UCSD-AML1 (cell line): ENCODE measurements at regions not wholly inside any gene's neighbourhood (a gene's known extent, or its start where the extent isn't known, plus 50 kb on each side); places are given as distances from the start of the nearest gene placed in this dataset.

Source experiments
- DNase-seq: peaks from one replicate; lab custom pipeline; 2025; ENCODE audit not compliant: unreplicated experiment; lab: John Stamatoyannopoulos, UW

GRCh38 chr13:34515201-34515600, 426.9 kb upstream of the NBEA start:
- DNase-seq: no peak

GRCh38 chr13:34521171-34521570, 420.9 kb upstream of the NBEA start:
- no peak for DNase-seq

GRCh38 chr13:34522808-34523207, 419.3 kb upstream of the NBEA start:
- no peak for DNase-seq

GRCh38 chr13:34523406-34523805, 418.7 kb upstream of the NBEA start:
- no peak for DNase-seq

DNA sequence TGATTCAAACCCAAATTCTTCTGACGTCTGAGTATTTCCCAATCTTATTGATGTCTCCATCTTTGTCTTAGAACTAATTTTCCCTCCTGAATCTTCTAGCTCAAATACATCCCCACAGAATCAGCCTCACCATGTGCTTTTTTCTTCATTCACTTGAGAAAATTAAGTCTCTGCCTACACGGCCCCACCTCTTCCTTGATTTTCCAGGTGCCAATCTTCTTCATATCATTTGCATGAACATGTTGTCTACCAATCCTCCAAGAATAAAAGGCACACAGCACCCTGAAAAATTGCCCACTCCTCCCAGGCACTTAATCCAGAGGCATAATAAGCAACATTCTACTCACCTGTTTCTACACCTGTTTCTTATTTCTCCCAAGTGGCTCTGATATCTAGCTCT, 408.1 kb upstream of the NBEA start:
- no peak for DNase-seq

- DNase-seq: no peak
Measured at GRCh38 chr13:34542321-34542720, 399.7 kb upstream of the NBEA start.

- no peak for DNase-seq
Measured at GRCh38 chr13:34543836-34544235, 398.2 kb upstream of the NBEA start.

- no peak for DNase-seq
Measured at GRCh38 chr13:34545461-34545860, 396.6 kb upstream of the NBEA start.

DNA sequence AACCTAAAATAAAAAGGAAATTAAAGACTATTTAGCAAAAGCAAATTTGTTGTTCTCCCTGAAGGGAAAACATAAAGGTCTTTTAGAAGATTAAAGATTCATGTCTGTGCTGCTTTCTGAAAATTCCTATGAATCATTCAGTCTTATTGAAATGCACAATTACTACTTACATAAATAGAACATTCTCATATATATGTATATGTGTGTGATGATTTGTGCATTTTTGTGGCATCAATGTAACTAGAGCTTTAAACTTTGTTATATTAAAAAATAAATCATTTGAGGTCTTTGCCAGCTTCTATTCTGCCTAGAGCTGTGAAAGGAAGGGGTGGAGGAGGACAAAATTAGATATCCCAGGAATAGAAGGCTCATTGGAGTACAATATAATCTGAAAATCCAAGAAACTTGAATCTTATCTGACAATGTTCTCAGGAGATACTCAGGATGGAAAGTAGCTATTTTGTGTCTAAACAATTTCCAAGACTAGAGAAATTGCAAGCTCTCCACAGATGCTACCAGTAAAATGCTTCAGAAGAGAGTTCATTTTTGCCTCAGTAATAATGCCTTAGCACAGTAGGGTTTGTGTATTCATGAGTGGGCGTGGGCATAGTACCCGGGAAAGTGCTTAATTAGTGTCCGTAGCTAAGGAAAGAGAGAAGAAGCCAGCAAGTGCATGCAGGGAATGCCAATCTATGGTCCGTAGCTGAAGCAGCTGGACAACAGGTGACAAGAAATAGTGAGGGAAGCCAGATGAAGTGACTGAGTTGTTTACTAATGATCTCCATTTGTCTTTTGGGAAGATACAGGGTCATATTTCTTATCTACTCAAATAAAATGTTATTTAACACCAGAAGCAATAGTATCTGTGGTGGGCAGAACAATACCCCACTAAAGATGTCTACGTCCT, 395.5 kb upstream of the NBEA start:
- no peak for DNase-seq

- no peak for DNase-seq
Measured at GRCh38 chr13:34547929-34548328, 394.1 kb upstream of the NBEA start.

DNA sequence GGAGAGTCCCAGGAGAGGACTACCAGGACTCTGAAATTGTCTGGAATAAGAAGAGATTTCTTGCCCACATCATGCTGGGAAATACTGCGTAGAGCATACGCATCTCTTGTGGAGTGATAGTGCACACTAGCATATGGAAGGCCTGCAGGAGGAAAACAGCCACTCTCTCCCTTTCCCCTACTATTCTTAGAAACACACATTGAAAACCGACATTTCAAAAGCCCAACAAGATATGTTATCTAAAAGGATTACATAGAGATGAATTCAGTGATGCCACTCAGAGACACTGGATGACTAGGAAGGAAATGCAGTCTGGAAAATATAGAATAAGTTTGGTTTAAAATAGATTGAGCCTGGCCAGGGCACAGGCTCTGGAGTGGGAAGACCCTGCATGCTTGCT, 388.7 kb upstream of the NBEA start:
- no peak for DNase-seq

DNA sequence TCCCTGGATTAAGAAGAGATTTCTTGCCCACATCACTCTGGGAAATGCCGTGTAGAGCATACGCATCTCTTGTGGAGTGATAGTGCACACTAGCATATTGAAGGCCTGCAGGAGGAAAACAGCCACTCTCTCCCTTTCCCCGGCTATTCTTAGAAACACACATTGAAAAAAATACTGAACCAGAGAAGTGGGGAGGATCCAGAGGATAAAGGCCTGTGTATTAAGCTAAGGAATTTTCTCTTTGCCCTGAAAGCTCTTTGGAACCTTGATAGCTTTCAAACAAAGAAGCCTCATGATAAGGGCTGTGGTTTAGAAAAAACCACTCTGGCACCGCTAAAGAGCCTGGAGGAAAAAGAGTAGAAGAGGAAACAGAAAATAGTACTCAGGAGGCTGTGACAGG, 386.1 kb upstream of the NBEA start:
- DNase-seq: no peak

DNA sequence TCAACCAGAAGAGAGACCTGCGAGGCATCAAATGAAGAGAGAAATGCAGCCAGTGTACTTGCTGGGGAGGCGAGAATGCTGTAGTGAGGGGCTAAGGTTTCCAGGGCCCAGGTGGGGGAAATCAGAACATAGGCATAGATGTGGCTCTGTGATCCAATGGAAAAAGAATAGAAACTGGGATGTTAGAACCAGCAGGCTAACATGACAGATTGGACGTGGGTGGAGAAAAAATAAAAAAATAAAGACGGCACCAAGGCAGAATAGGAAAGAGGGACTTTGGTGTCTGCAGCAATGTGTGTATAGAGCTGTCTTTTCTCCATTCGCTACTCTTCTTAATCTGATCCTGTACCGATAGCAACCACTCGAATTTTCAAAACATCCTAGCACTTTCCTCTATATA, 381.0 kb upstream of the NBEA start:
- DNase-seq: no peak

- no peak for DNase-seq
Measured at GRCh38 chr13:34567597-34567996, 374.5 kb upstream of the NBEA start.

- no peak for DNase-seq
Measured at GRCh38 chr13:34570698-34571353, 371.2 kb upstream of the NBEA start.

GRCh38 chr13:34571716-34572115, 370.4 kb upstream of the NBEA start:
- no peak for DNase-seq

DNA sequence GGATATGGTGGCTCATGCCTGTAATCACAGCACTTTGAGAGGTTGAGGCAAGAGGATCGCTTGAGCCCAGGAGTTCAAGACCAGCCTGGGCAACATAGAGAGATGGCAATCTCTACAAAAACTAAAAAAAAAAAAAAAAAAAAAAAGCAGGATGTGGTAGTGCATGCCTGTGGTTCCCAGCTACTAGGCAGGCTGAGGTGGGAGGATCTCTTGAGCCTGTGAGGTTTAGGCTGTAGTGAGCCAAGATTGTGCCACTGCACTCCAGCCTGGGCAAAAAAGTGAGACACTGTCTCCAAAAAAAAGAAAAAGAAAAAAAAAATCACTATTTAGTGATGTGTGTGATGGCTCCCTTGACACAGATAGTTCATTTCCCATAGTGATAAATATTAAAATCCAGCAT, 365.0 kb upstream of the NBEA start:
- no peak for DNase-seq

DNA sequence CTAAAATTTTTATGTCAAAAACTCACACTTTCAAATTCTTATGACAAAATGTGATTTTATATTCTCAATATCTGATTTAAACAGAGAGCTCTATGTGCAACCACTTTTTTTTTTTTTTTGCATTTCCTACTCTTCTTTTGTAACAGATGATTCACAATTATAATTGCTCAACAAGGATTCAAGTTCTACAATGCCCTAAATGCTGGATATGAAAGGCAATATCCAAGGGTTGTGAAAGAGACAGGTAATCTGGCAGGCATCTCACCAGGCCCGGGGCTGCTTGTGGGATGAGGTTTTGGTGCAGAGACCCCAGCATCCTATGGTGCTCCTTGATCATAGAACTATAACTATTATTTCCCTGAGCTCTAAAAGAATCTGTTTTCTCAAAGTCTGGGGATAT, 363.6 kb upstream of the NBEA start:
- DNase-seq: no peak

GRCh38 chr13:34578917-34579316, 363.2 kb upstream of the NBEA start:
- DNase-seq: no peak

DNA sequence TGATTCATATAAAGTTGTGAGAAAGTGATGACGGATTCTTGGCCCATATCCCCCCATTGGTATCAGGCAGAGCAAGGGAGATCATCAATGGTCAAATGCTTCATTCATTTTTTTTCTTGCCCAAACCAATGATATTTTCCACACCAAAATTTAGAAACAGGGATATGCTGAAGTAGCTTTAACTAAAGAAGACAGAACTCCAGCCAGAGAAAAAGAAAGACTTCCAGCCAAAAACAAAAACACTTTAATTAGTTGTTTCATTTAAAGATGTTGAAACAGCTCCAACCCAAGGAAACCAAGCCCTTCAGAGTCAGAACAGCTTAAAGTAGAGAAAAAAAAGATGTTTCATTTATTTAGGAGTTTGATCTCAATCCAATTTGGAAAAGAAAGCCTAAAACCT, 358.9 kb upstream of the NBEA start:
- no peak for DNase-seq

GRCh38 chr13:34587576-34587975, 354.5 kb upstream of the NBEA start:
- DNase-seq: no peak

DNA sequence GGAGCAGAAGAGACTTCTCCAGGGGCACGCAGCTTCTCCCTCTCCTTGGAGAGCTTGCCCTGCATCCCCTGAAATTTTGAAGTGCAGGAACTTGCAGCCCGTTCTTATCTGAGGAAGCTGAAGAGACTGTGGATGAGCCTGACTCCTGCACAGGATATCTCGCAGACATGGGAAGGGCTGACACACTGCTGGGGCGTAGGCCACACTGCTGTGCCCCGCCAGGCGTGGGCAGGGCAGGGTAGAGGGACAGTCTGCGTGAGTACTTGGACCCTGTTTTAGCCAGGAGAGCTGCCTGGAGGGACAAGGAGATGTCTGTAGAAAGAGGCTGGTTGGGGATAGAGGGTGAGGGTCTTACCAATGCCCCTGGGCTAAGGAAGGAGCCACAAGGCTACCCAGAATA, 353.7 kb upstream of the NBEA start:
- DNase-seq: no peak

DNA sequence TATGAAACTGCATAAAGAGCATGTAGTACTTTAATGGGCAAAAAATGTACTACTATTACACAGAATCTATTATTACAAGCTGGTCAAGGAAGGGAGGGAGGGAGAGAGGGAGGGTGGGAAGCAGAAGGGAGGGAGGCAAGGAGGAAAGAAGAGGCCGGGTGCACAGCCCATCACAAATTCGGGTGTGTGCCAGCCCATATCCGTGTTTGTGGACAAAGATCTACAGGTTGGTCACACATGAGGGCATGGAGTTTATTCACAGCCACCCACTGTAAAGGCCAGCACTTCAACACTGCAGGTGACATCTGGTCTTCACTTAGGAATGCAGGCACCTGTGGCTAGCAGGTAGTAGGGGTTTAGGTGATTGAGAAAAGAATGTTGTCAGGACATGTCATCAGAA, 352.5 kb upstream of the NBEA start:
- no peak for DNase-seq
